ENCODE measurements at regions not wholly inside any gene's neighbourhood (a gene's known extent, or its start where the extent isn't known, plus 50 kb on each side); places are given as distances from the start of the nearest gene placed in this dataset.

GRCh38 chr9:38271666-38272241 lies 120.7 kb upstream of the ALDH1B1 start:
- TF ChIP-seq MAX (IDR thresholded peaks at IDR 0.05) (no peak), EP300 (IDR thresholded peaks at IDR 0.05) (no peak), POLR2A (IDR thresholded peaks at IDR 0.05; ENCODE audit: low read length) (no peak), REST (IDR thresholded peaks at IDR 0.05) (no peak)

Measured in A549 (cell line).